HG02588 (cell line): ENCODE measurements at regions not wholly inside any gene's neighbourhood (a gene's known extent, or its start where the extent isn't known, plus 50 kb on each side); places are given as distances from the start of the nearest gene placed in this dataset.
"Not testable (repeated sequence)": the region's sequence is repeated elsewhere in the genome, so short reads cannot be mapped to it uniquely, and the experiment has no call there.

ENCODE experiments used
- ATAC-seq: cut with Tn5 transposase; IDR thresholded peaks from one replicate; pipeline ENCODE4 v1.9.1; 2021; ENCODE audit warnings: mild to moderate bottlenecking, moderate library complexity; ENCODE audit not compliant: unreplicated experiment

DNA sequence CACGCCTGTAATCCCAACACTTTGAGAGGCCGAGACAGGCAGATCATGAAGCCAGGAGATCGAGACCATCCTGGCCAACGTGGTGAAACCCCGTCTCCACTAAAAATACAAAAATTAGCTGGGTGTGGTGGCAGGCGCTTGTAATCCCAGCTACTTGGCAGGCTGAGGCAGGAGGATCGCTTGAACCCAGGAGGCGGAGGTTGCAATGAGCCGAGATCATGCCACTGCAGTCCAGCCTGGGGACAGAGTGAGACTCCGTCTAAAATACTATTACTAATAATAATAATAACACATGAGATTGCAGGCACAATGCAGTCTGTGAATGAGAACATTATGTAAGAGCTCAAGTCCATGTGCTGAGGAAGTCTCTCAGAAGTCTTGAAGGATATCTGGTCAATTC, 1684.4 kb downstream of the SPATA31A7 start:
- ATAC-seq = not testable (repeated sequence)

- not testable (repeated sequence) for ATAC-seq
These were observed 1685.1 kb downstream of the SPATA31A7 start for GRCh38 chr9:62874745-62875599.

GRCh38 chr9:62877552-62877951, 1687.7 kb downstream of the SPATA31A7 start:
- not testable (repeated sequence) for ATAC-seq

GRCh38 chr9:62877987-62878386, 1688.2 kb downstream of the SPATA31A7 start:
- not testable (repeated sequence) for ATAC-seq

DNA sequence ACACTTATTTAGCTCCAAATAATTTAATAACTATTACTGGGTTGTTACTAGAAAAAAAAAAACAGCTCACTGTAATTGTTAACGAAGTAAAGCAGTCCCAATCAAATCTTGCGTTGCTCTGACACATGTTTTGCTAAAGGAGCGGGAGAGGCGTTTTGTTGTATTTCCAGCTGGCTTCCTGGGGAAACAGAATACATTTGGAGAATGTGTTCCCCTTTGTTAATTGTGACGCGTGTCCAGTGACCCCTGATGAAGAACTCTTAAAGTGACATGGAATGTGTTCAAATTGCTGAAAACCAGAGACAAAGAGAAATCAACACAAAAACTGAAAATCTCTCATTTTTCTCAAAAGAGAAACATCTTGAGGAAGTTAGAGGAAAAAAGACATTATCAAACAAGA, 1690.6 kb downstream of the SPATA31A7 start:
- not testable (repeated sequence) for ATAC-seq

DNA sequence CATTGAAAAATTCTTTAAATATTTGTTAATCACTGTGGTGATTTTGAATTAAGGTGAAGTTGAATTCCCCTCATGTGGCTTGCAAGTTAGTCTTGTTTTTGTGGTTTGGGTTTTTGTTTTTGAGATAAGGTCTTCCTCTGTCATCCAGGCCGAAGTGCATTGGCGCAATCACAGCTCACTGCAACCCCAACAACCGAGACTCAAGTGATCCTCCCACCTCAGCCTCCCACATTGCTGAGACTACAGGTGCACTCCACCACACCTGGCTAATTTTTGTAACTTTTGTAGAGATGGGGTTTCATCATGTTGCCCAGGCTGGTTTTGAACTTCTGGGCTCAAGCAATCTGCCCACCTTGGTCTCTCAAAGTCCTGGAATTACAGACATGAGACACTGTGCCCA, 1691.1 kb downstream of the SPATA31A7 start:
- ATAC-seq = not testable (repeated sequence)

DNA sequence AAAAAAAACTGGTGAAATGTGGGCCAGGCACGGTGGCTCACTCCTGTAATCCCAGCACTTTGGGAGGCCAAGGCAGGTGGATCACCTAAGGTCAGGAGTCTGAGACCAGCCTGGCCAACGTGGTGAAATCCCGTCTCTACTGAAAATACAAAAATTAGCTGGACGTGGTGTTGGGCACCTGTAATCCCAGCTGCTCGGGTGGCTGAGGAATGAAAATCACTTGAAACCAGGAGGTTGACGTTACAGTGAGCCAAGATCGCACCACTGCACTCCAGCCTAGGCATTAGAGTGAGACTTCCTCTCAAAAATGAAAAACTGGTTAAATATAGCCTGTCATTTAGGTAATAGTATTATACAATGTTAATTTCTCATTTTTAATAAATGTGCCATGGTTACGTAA, 1692.0 kb downstream of the SPATA31A7 start:
- ATAC-seq = not testable (repeated sequence)

DNA sequence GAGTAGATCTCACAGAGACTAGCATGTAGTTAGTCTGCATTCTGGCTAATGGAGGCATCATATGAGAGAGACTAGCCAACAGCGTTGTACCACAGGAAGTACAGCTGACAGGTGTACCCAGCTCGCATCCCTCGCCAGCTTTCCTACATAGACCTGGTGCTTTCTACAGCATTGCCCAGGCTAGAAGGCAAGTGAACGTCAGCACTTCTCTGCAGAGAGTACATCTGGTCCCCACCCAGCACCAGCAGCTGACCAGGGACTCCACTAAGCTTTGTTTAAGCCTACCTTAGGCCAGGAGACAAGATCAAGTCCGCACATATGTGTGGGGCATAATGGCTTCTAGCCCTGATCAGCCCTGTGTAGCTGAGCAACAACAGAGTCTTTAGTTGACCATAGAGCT, 1692.9 kb downstream of the SPATA31A7 start:
- ATAC-seq = not testable (repeated sequence)

- not testable (repeated sequence) for ATAC-seq
These were observed 1706.9 kb downstream of the SPATA31A7 start for GRCh38 chr9:62896692-62897091.

DNA sequence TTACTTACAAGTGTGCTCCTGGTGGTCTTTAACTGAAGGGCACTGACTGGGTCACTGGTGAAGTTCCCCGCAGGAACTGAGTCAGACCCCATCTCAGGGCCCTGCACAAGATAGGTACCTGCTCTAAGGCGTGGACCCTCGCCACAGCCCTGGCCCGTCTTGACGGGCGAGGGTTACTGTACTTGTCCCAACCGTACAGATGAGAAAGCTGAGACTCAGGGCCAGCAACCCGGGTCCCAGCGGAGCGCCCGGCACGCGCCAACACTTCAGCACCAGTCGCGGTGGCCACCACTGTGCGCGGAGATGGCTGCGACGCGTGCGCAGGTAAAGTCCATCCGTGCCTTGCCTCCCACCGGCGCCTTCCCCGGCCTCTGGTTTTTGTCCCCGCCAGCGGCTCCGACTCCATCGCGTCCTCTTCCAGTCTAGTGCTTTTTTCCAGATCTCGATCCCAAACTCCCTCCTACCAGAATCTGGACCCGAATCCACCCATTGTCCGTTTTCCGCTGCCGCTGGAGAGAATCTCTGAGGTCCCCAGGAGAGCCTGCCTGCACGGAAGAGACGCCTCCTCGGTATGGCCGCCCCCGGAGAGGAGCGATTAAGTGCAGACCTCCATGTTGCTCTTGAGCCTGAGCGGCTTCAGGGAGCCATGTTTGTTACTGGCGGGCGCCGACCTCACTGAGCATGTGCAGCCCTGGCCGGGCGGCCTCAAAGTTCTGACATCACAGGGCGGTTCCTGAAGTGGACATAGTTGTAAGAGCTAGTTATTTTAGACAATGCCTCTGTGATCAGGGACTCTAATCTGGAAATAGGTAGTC, 1707.8 kb downstream of the SPATA31A7 start:
- not testable (repeated sequence) for ATAC-seq

DNA sequence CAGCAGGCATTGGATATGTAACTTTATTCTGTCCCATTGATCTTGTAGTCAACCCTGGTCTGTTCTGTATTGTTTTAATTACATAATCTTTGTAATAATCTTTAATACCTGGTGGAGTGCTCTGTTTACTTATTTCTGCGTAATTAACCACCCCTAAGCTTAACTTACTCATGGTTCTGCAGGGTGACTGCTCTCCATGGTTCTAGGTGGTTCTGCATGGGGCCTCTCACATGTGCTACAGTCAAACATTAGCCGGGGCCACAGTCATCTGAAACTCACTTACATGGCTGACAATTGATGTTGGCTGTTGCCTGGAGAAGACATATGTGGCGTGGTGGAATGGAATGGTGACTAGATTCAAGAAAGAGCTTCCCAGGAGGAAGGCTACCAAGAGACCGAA, 1709.8 kb downstream of the SPATA31A7 start:
- ATAC-seq = not testable (repeated sequence)

DNA sequence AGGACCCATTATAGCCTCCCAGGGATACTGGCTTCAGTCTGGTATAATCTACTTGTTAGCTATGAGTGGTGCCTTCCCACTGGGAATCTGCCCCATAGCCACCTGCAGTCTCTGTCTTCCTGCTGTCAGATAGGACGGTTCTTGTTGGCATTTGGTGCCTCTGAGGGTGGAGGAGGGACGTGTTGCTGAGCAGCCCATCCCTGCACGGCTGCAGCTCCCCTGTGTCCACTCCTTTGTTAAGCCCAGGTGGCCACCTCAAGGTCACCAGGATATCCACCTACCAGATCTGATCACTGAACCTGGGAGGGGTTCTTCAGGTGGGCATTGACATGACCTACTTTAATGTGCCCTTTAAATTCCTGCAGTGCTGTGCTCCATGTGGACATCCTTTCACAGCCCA, 1714.2 kb downstream of the SPATA31A7 start:
- not testable (repeated sequence) for ATAC-seq

DNA sequence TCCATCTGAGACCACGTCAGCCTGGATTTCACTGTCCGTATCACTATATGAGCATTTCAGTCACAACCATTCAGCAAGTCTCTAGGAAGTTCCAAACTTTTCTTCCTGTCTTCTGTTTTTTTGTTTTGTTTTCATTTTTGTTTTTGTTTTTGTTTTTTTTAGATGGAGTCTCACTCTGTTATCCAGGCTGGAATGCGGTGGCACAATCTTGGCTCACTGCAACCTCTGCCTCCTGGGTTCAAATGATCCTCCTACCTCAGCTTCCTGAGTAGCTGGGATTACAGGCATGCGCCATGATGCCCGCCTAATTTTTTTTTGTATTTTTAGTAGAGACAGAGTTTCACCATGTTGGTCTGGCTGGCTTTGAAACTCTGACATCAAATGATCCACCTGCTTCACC, 1715.9 kb downstream of the SPATA31A7 start:
- not testable (repeated sequence) for ATAC-seq

DNA sequence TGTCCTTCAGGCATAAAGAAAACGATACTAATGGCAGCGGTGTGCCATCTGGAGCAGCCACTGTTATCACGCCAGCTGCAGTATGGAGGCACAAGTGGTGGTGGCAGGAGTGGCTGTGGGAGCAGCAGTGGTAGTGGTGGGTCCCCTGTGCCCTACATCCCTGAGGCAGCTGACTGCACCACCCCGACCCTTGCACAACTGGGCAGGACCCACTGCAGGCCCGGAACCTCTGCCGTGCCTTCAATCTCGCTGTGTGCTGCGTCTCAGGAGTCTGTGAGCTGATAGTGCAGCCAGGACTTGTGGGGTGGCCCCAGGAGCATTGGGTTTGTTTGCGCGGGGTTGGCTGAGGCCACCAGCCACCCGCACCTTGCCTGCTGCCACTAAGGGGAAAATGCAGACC, 1718.0 kb downstream of the SPATA31A7 start:
- not testable (repeated sequence) for ATAC-seq

DNA sequence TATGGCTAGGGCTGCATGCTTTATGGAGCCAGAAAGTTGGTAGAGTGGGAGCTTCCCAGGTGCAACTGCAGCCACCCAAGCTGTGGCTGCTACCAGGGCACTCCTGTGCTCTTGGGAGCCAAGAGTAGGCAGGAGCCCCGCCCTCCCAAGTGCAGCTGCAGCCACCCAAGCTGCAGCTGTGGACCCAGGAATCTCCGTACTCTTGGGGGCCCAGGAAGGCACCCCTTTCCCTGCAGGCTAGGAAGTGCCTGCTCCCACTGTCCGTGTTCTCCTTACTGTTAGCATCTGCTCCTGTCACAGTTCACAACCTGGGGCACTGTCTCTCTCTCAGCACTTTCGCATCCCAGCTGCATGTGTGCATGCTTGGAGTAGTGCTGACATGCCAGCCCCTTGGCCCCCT, 1718.4 kb downstream of the SPATA31A7 start:
- ATAC-seq = not testable (repeated sequence)

DNA sequence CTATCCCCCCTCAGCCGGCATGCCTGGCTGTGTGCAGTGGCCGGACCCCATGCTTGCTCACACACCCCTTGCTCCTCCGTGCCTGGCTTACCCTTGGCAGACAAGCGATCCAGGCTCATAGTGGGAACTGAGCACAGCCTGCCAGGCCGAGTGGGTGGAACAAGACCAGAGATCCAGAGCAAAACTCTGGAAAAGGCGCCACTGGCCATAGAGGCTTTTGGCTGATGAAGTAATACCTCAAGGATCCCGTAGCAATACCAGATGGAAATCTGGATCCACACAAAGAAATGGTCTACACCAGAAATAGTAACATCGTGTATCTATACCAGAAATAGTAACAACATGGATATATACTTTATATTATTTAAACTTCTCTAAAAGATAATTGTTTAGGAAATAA, 1719.6 kb downstream of the SPATA31A7 start:
- not testable (repeated sequence) for ATAC-seq

DNA sequence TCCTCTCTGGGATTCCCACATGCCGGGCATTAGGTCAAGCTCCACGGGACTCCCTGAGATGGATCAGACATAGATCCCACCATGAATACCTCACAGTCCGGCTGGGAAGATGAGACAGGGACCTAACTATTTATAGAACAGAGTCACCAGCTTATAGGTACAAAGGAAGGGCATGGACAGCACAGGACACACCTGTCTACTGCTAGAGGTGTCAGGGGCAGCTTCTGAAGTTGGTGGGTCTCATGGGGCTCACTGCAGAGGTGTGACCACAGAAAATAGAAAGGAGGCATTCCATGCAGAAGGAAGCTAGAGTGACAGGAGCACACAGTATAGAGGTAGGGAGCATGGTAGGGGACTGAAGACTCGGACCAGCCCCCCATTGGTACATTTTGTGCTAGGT, 1722.4 kb downstream of the SPATA31A7 start:
- ATAC-seq = not testable (repeated sequence)

- not testable (repeated sequence) for ATAC-seq
These were observed 1725.3 kb downstream of the SPATA31A7 start for GRCh38 chr9:62915168-62915567.

GRCh38 chr9:62915661-62916060, 1725.8 kb downstream of the SPATA31A7 start:
- peak; percentile 100 for ATAC-seq

DNA sequence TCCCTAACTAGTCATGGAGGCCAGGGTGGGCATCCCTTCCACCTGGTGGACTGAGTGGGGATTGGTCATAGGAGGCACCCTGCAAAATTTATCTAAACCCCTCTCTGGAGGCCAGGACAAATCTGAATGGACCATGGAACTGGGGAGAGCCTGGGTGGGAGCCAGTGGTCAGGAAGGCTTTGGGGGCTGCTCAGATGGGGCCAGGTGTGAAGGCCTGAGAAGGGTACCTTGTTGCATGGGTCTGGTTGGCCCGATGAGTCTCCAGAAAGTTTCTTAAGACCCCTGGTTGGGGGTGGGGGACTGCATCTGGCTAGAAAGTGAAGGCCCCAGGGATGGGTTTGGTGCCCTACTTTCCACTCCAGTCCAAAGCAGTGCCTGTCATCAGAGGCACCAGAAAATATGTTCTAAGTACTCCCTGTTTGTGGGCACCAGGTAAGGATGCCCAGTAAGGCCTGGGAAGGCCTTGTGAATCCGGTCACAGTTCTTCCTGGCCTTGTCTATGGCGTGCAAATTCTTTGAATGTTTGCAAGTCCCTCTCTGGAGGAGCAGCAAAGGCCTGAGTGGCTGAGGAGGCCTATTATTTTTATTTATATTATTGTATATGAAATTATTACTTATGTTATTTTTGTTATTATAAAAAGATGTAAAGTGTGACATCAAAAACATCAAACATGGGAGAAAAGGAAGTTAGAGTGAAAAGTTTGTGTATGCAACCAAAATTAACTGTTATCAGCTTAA, 1729.0 kb downstream of the SPATA31A7 start:
- ATAC-seq = not testable (repeated sequence)

- not testable (repeated sequence) for ATAC-seq
These were observed 1741.6 kb downstream of the SPATA31A7 start for GRCh38 chr9:62931484-62931883.
